GM23338 (cell line): ENCODE measurements at regions not wholly inside any gene's neighbourhood (a gene's known extent, or its start where the extent isn't known, plus 50 kb on each side); places are given as distances from the start of the nearest gene placed in this dataset.

Experiments used
- ATAC-seq: fragments of 200-7000 bp; cut with Tn5 transposase; 3 replicates; pipeline ENCODE4 v1.9.1; 2020
- DNase-seq: peaks from one replicate; pipeline ENCODE4 v3.0.0-alpha.2; 2015; ENCODE audit warnings: low spot score
- H2AFZ ChIP-seq: fragments of 200-600 bp; sonication (generic); 2 replicates; pipeline ENCODE4 v1.8.0; 2016; ENCODE audit warnings: antibody characterized with exemption, mild to moderate bottlenecking, moderate library complexity
- H3F3A ChIP-seq: fragments of 200-600 bp; sonication (generic); replicated peaks from 2 replicates; pipeline ENCODE4 v1.8.0; 2017; ENCODE audit warnings: antibody characterized with exemption, mixed run types, low read depth
- H3K27ac ChIP-seq: fragments of 200-600 bp; sonication (generic); 2 replicates; pipeline ENCODE4 v1.6.1; 2016; ENCODE audit warnings: low read depth
- H3K27me3 ChIP-seq: fragments of 200-600 bp; sonication (generic); 2 replicates; pipeline ENCODE4 v1.8.0; 2016; ENCODE audit warnings: mild to moderate bottlenecking, mixed run types, moderate library complexity; ENCODE audit not compliant: insufficient read depth
- H3K36me3 ChIP-seq: fragments of 200-600 bp; sonication (generic); 2 replicates; pipeline ENCODE4 v1.8.0; 2016; ENCODE audit warnings: mild to moderate bottlenecking; ENCODE audit not compliant: insufficient read depth
- H3K4me1 ChIP-seq: fragments of 200-600 bp; sonication (generic); 2 replicates; pipeline ENCODE4 v1.8.0; 2016; ENCODE audit warnings: mild to moderate bottlenecking, moderate library complexity; ENCODE audit not compliant: insufficient read depth
- H3K4me2 ChIP-seq: fragments of 200-600 bp; sonication (generic); 2 replicates; pipeline ENCODE4 v1.7.1; 2017; ENCODE audit warnings: mixed run types
- H3K4me3 ChIP-seq: fragments of 200-600 bp; sonication (generic); 2 replicates; pipeline ENCODE4 v1.6.1; 2016; ENCODE audit warnings: mixed run types
- H3K79me2 ChIP-seq: fragments of 200-600 bp; sonication (generic); replicated peaks from 2 replicates; pipeline ENCODE4 v1.8.0; 2017; ENCODE audit warnings: mild to moderate bottlenecking; ENCODE audit not compliant: insufficient read depth
- H3K9me2 ChIP-seq: fragments of 200-600 bp; sonication (generic); 2 replicates; pipeline ENCODE4 v1.8.0; 2017; ENCODE audit not compliant: insufficient read depth
- H4K20me1 ChIP-seq: fragments of 200-600 bp; sonication (generic); replicated peaks from 2 replicates; pipeline ENCODE4 v1.8.0; 2017; ENCODE audit warnings: mild to moderate bottlenecking; ENCODE audit not compliant: insufficient read depth
- H3K27ac Mint-ChIP-seq: 2 replicates; pipeline ENCODE4 v1.8.0; 2020; ENCODE audit warnings: inconsistent platforms, mild to moderate bottlenecking, moderate library complexity, mixed read lengths
- H3K27me3 Mint-ChIP-seq: 3 replicates; pipeline ENCODE4 v1.8.0; 2022; ENCODE audit warnings: low read depth, mild to moderate bottlenecking, moderate library complexity, mixed read lengths, inconsistent platforms; ENCODE audit not compliant: insufficient read depth, poor library complexity
- H3K36me3 Mint-ChIP-seq: 3 replicates; pipeline ENCODE4 v1.8.0; 2021; ENCODE audit warnings: low read depth, mild to moderate bottlenecking, inconsistent platforms, moderate library complexity, mixed read lengths
- H3K4me1 Mint-ChIP-seq: 3 replicates; pipeline ENCODE4 v1.8.0; 2020; ENCODE audit warnings: mild to moderate bottlenecking, inconsistent platforms, mixed read lengths
- H3K4me3 Mint-ChIP-seq: 3 replicates; pipeline ENCODE4 v1.8.0; 2021; ENCODE audit warnings: moderate library complexity, mild to moderate bottlenecking, inconsistent platforms, mixed read lengths
- H3K9me3 Mint-ChIP-seq: 3 replicates; pipeline ENCODE4 v1.8.0; 2020; ENCODE audit warnings: moderate library complexity, mild to moderate bottlenecking, inconsistent platforms, mixed read lengths
- CREB1 ChIP-seq: fragments of 250-450 bp; sonication (Bioruptor Pico); IDR thresholded peaks from 2 replicates; pipeline ENCODE4 v1.5.0; 2020; ENCODE audit warnings: low read depth, mild to moderate bottlenecking, moderate library complexity
- EZH2 ChIP-seq: fragments of 200-600 bp; sonication (generic); IDR thresholded peaks from one replicate; pipeline ENCODE4 v1.8.0; 2017; ENCODE audit warnings: antibody characterized with exemption, mild to moderate bottlenecking, low read depth; ENCODE audit not compliant: unreplicated experiment
- EZH2phosphoT487 ChIP-seq: fragments of 200-600 bp; sonication (generic); IDR thresholded peaks from one replicate; pipeline ENCODE4 v1.8.1; 2018; ENCODE audit warnings: antibody characterized with exemption; ENCODE audit not compliant: unreplicated experiment
- NANOG ChIP-seq: IDR thresholded peaks from 2 replicates; pipeline ENCODE4 v1.6.1; 2016; ENCODE audit warnings: antibody characterized with exemption, borderline replicate concordance
- STAT1 ChIP-seq: IDR thresholded peaks from one replicate; pipeline ENCODE4 v1.6.1; 2016; ENCODE audit warnings: antibody characterized with exemption; ENCODE audit not compliant: unreplicated experiment
- ZNF114 ChIP-seq: fragments of 250-450 bp; sonication (Bioruptor Pico); IDR thresholded peaks from 2 replicates; pipeline ENCODE4 v1.5.0; 2020; ENCODE audit warnings: mild to moderate bottlenecking, moderate library complexity
- TF ChIP-seq, protein P1 (sequence below): fragments of 250-450 bp; sonication (Bioruptor Pico); IDR thresholded peaks from 2 replicates; pipeline ENCODE4 v1.5.0; 2020; ENCODE audit warnings: mild to moderate bottlenecking, moderate library complexity

DNA sequence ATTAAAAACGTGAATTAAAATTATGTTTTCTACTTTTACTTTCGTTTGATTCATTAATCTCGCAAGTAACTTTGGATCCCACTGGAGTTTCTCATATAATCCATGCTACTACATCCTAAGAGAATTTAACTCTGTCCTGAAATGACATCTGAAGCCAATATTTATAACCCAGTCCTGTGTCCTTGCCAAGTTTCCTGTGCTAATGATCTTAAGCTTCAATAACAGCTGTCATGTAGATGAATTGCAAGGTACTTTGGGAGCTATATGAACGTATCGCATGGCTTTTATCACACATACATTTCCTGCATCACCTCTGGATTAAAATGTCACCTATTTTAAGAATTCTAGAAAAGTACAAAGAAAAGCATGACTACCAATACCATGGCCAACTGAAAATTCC, 833.8 kb upstream of the CITED2 start (continued):
- TF ChIP-seq, protein P1, sequence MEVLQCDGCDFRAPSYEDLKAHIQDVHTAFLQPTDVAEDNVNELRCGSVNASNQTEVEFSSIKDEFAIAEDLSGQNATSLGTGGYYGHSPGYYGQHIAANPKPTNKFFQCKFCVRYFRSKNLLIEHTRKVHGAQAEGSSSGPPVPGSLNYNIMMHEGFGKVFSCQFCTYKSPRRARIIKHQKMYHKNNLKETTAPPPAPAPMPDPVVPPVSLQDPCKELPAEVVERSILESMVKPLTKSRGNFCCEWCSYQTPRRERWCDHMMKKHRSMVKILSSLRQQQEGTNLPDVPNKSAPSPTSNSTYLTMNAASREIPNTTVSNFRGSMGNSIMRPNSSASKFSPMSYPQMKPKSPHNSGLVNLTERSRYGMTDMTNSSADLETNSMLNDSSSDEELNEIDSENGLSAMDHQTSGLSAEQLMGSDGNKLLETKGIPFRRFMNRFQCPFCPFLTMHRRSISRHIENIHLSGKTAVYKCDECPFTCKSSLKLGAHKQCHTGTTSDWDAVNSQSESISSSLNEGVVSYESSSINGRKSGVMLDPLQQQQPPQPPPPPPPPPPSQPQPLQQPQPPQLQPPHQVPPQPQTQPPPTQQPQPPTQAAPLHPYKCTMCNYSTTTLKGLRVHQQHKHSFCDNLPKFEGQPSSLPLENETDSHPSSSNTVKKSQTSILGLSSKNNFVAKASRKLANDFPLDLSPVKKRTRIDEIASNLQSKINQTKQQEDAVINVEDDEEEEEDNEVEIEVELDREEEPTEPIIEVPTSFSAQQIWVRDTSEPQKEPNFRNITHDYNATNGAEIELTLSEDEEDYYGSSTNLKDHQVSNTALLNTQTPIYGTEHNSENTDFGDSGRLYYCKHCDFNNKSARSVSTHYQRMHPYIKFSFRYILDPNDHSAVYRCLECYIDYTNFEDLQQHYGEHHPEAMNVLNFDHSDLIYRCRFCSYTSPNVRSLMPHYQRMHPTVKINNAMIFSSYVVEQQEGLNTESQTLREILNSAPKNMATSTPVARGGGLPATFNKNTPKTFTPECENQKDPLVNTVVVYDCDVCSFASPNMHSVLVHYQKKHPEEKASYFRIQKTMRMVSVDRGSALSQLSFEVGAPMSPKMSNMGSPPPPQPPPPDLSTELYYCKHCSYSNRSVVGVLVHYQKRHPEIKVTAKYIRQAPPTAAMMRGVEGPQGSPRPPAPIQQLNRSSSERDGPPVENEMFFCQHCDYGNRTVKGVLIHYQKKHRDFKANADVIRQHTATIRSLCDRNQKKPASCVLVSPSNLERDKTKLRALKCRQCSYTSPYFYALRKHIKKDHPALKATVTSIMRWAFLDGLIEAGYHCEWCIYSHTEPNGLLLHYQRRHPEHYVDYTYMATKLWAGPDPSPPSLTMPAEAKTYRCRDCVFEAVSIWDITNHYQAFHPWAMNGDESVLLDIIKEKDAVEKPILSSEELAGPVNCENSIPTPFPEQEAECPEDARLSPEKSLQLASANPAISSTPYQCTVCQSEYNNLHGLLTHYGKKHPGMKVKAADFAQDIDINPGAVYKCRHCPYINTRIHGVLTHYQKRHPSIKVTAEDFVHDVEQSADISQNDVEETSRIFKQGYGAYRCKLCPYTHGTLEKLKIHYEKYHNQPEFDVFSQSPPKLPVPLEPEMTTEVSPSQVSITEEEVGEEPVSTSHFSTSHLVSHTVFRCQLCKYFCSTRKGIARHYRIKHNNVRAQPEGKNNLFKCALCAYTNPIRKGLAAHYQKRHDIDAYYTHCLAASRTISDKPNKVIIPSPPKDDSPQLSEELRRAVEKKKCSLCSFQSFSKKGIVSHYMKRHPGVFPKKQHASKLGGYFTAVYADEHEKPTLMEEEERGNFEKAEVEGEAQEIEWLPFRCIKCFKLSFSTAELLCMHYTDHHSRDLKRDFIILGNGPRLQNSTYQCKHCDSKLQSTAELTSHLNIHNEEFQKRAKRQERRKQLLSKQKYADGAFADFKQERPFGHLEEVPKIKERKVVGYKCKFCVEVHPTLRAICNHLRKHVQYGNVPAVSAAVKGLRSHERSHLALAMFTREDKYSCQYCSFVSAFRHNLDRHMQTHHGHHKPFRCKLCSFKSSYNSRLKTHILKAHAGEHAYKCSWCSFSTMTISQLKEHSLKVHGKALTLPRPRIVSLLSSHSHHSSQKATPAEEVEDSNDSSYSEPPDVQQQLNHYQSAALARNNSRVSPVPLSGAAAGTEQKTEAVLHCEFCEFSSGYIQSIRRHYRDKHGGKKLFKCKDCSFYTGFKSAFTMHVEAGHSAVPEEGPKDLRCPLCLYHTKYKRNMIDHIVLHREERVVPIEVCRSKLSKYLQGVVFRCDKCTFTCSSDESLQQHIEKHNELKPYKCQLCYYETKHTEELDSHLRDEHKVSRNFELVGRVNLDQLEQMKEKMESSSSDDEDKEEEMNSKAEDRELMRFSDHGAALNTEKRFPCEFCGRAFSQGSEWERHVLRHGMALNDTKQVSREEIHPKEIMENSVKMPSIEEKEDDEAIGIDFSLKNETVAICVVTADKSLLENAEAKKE (CRISPR knock-in tag) = no peak
- TF ChIP-seq EZH2phosphoT487 = no peak
- no peak for TF ChIP-seq NANOG
- TF ChIP-seq ZNF114 (CRISPR knock-in tag) = no peak

DNA sequence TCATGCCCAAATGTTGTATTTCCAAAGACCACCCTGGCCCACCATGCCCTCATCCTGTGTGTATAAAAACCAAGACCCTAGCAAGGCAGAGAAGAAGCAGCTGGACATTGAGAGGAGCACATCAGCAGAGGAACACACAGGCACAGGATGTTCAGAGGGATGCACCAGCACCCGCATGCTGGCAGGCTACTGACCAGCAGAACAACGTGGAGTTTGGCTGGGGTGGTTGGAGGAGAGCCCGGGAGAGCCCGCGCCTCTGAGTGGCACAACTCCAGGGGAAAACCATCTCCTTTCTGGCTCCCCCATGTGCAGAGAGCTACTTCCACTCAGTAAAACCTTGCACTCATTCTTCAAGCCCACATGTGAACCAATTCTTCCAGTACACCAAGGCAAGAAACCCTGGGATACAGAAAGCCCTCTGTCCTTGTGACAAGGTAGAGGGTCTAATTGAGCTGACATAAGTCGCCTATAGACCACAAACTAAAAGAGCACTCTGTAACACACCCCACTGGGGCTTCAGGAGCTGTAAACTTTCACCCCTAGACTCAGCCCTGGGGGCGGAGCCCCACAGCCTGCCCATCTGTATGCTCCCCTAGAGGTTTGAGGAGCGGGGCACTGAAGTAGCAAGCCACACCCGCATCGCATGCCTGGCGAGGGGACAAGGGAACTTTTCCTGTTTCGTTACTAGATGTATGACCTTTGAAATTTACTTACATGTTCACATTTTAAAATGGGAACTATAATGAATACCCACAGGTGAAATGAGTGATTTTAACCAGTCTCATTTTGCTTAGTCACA, 831.5 kb upstream of the CITED2 start:
- Mint-ChIP-seq H3K9me3 (no peaks in the 10 kb centered on the region; the same call in 1 of the 3 replicates), H3K4me3 (no peak overlapping the region), H3K36me3 (no peaks in the 10 kb centered on the region), H3K27me3 (peaks cover 1% of the 10 kb centered on the region), H3K27ac (no peak overlapping the region), H3K4me1 (0 out of 3 replicates have a peak, but pooled peaks cover 2% of the 10 kb centered on the region)
- no peaks in the 10 kb centered on the region for H3K36me3 ChIP-seq
- no peaks in the 10 kb centered on the region for H3K4me1 ChIP-seq
- no peak overlapping the region for H3K27ac ChIP-seq
- no peak for TF ChIP-seq EZH2
- no peak for TF ChIP-seq STAT1
- no peak for TF ChIP-seq CREB1 (CRISPR knock-in tag)
- H3K4me3 ChIP-seq = no peak overlapping the region
- H3F3A ChIP-seq = no peaks in the 10 kb centered on the region
- no peaks in the 10 kb centered on the region for H4K20me1 ChIP-seq
- H3K9me2 ChIP-seq = no peaks in the 10 kb centered on the region
- H3K4me2 ChIP-seq = no peak overlapping the region
- H3K27me3 ChIP-seq = no peaks in the 10 kb centered on the region
- no peaks in the 10 kb centered on the region for H3K79me2 ChIP-seq
- H2AFZ ChIP-seq = no peak overlapping the region
- DNase-seq (no peak), ATAC-seq (no peak)
